ENCODE measurements at regions not wholly inside any gene's neighbourhood (a gene's known extent, or its start where the extent isn't known, plus 50 kb on each side); places are given as distances from the start of the nearest gene placed in this dataset.
"Not testable (repeated sequence)": the region's sequence is repeated elsewhere in the genome, so short reads cannot be mapped to it uniquely, and the experiment has no call there.

- not testable (repeated sequence) for H3K36me3 ChIP-seq; H3K9me3 ChIP-seq (ENCODE audit: severe bottlenecking); H3K4me3 ChIP-seq (ENCODE audit: low read depth, low read length); H3K27ac ChIP-seq; DNase-seq; H3K27me3 ChIP-seq (ENCODE audit: insufficient read depth, low read depth, severe bottlenecking)
These were observed 4015.1 kb upstream of the TPTE start for GRCh38 chr21:6506167-6506894.

- DNase-seq; H3K27me3 ChIP-seq (ENCODE audit: insufficient read depth, low read depth, severe bottlenecking); H3K9me3 ChIP-seq (ENCODE audit: severe bottlenecking); H3K36me3 ChIP-seq; H3K27ac ChIP-seq; H3K4me3 ChIP-seq (ENCODE audit: low read depth, low read length): not testable (repeated sequence)
These were observed 4013.8 kb upstream of the TPTE start for GRCh38 chr21:6507632-6508031.

GRCh38 chr21:6521777-6522176, 3999.6 kb upstream of the TPTE start:
- not testable (repeated sequence) for H3K4me3 ChIP-seq (ENCODE audit: low read depth, low read length); H3K27me3 ChIP-seq (ENCODE audit: insufficient read depth, low read depth, severe bottlenecking); DNase-seq; H3K27ac ChIP-seq; H3K36me3 ChIP-seq; H3K9me3 ChIP-seq (ENCODE audit: severe bottlenecking)

GRCh38 chr21:6526213-6526612, 3995.2 kb upstream of the TPTE start:
- DNase-seq; H3K4me3 ChIP-seq (ENCODE audit: low read depth, low read length); H3K27ac ChIP-seq: not testable (repeated sequence)

GRCh38 chr21:6530655-6531054, 3990.7 kb upstream of the TPTE start:
- not testable (repeated sequence) for H3K4me3 ChIP-seq (ENCODE audit: low read depth, low read length); H3K36me3 ChIP-seq; DNase-seq; H3K27ac ChIP-seq; H3K9me3 ChIP-seq (ENCODE audit: severe bottlenecking); H3K27me3 ChIP-seq (ENCODE audit: insufficient read depth, low read depth, severe bottlenecking)

More at GRCh38 chr21:6526213-6526612, 3995.2 kb upstream of the TPTE start:
- H3K9me3 ChIP-seq (ENCODE audit: severe bottlenecking); H3K36me3 ChIP-seq; H3K27me3 ChIP-seq (ENCODE audit: insufficient read depth, low read depth, severe bottlenecking): not testable (repeated sequence)

- H3K36me3 ChIP-seq; H3K27ac ChIP-seq; H3K9me3 ChIP-seq (ENCODE audit: severe bottlenecking); DNase-seq; H3K27me3 ChIP-seq (ENCODE audit: insufficient read depth, low read depth, severe bottlenecking); H3K4me3 ChIP-seq (ENCODE audit: low read depth, low read length): not testable (repeated sequence)
These were observed 3988.1 kb upstream of the TPTE start for GRCh38 chr21:6533261-6533660.

- H3K27me3 ChIP-seq (ENCODE audit: insufficient read depth, low read depth, severe bottlenecking); H3K27ac ChIP-seq; H3K36me3 ChIP-seq; H3K4me3 ChIP-seq (ENCODE audit: low read depth, low read length); DNase-seq; H3K9me3 ChIP-seq (ENCODE audit: severe bottlenecking): not testable (repeated sequence)
These were observed 3983.1 kb upstream of the TPTE start for GRCh38 chr21:6538320-6538719.

GRCh38 chr21:6539688-6540087, 3981.7 kb upstream of the TPTE start:
- DNase-seq; H3K4me3 ChIP-seq (ENCODE audit: low read depth, low read length); H3K36me3 ChIP-seq; H3K27me3 ChIP-seq (ENCODE audit: insufficient read depth, low read depth, severe bottlenecking); H3K27ac ChIP-seq; H3K9me3 ChIP-seq (ENCODE audit: severe bottlenecking): not testable (repeated sequence)

- H3K4me3 ChIP-seq (ENCODE audit: low read depth, low read length); H3K9me3 ChIP-seq (ENCODE audit: severe bottlenecking); DNase-seq; H3K27ac ChIP-seq; H3K27me3 ChIP-seq (ENCODE audit: insufficient read depth, low read depth, severe bottlenecking); H3K36me3 ChIP-seq: not testable (repeated sequence)
These were observed 3980.3 kb upstream of the TPTE start for GRCh38 chr21:6541036-6541435.

GRCh38 chr21:6545288-6545687, 3976.1 kb upstream of the TPTE start:
- H3K27ac ChIP-seq; H3K36me3 ChIP-seq; H3K9me3 ChIP-seq (ENCODE audit: severe bottlenecking); DNase-seq; H3K4me3 ChIP-seq (ENCODE audit: low read depth, low read length); H3K27me3 ChIP-seq (ENCODE audit: insufficient read depth, low read depth, severe bottlenecking): not testable (repeated sequence)

GRCh38 chr21:6551045-6551444, 3970.3 kb upstream of the TPTE start:
- not testable (repeated sequence) for DNase-seq

GRCh38 chr21:6553505-6554376, 3967.6 kb upstream of the TPTE start:
- not testable (repeated sequence) for H3K27me3 ChIP-seq (ENCODE audit: insufficient read depth, low read depth, severe bottlenecking)

More at GRCh38 chr21:6551045-6551444, 3970.3 kb upstream of the TPTE start:
- not testable (repeated sequence) for H3K27me3 ChIP-seq (ENCODE audit: insufficient read depth, low read depth, severe bottlenecking); H3K36me3 ChIP-seq; H3K9me3 ChIP-seq (ENCODE audit: severe bottlenecking); H3K4me3 ChIP-seq (ENCODE audit: low read depth, low read length); H3K27ac ChIP-seq

GRCh38 chr21:6554377-6554864, 3967.0 kb upstream of the TPTE start:
- H3K9me3 ChIP-seq (ENCODE audit: severe bottlenecking); H3K4me3 ChIP-seq (ENCODE audit: low read depth, low read length); H3K27me3 ChIP-seq (ENCODE audit: insufficient read depth, low read depth, severe bottlenecking); H3K27ac ChIP-seq; H3K36me3 ChIP-seq; DNase-seq: not testable (repeated sequence)

More at GRCh38 chr21:6553505-6554376, 3967.6 kb upstream of the TPTE start:
- H3K4me3 ChIP-seq (ENCODE audit: low read depth, low read length); H3K36me3 ChIP-seq; DNase-seq; H3K9me3 ChIP-seq (ENCODE audit: severe bottlenecking); H3K27ac ChIP-seq: not testable (repeated sequence)

GRCh38 chr21:6556516-6556915, 3964.9 kb upstream of the TPTE start:
- not testable (repeated sequence) for H3K27me3 ChIP-seq (ENCODE audit: insufficient read depth, low read depth, severe bottlenecking); H3K27ac ChIP-seq; DNase-seq; H3K9me3 ChIP-seq (ENCODE audit: severe bottlenecking); H3K36me3 ChIP-seq; H3K4me3 ChIP-seq (ENCODE audit: low read depth, low read length)
